ENCODE measurements at regions not wholly inside any gene's neighbourhood (a gene's known extent, or its start where the extent isn't known, plus 50 kb on each side); places are given as distances from the start of the nearest gene placed in this dataset.

- TF ChIP-seq EZH2 (IDR thresholded peaks at IDR 0.05; ENCODE audit: borderline replicate concordance, control insufficient read depth, low read depth, low read length) (no peak), CTCF (IDR thresholded peaks at IDR 0.05 in 2 of 3, conservative IDR thresholded peaks at IDR 0.05 in 1 of 3; ENCODE audit: control insufficient read depth in 2 of 3, extremely low read depth in 1 of 3, insufficient read depth in 1 of 3, low read depth in 3 of 3, low read length in 3 of 3) (no peak), CEBPZ (IDR thresholded peaks at IDR 0.05; ENCODE audit: low read depth, low read length) (no peak), CREB1 (IDR thresholded peaks at IDR 0.05; ENCODE audit: low read depth) (no peak), TCF12 (IDR thresholded peaks at IDR 0.05; ENCODE audit: low read depth, low read length) (no peak), CHD1 (IDR thresholded peaks at IDR 0.05; ENCODE audit: low read depth, low read length) (no peak), SUPT20H (IDR thresholded peaks at IDR 0.05; ENCODE audit: borderline replicate concordance, control insufficient read depth, low read depth, low read length) (no peak), JUND (IDR thresholded peaks at IDR 0.05; ENCODE audit: low read depth, low read length) (no peak), BHLHE40 (IDR thresholded peaks at IDR 0.05; ENCODE audit: borderline replicate concordance in 1 of 2, low read depth in 2 of 2, low read length in 1 of 2) (no peak), NRF1 (conservative IDR thresholded peaks at IDR 0.05; ENCODE audit: low read depth, low read length) (no peak), EP300 (IDR thresholded peaks at IDR 0.05; ENCODE audit: borderline replicate concordance in 1 of 2, control insufficient read depth in 1 of 2, low read depth in 2 of 2, low read length in 2 of 2) (no peak), NR2C2 (IDR thresholded peaks at IDR 0.05; ENCODE audit: borderline replicate concordance, control insufficient read depth, insufficient read length, low read depth) (no peak)
Measured at GRCh38 chr20:29452186-29452585, 1805.3 kb upstream of the DEFB115 start.

All from GM12878 (cell line).